NAMALWA (cell line): ENCODE measurements at regions not wholly inside any gene's neighbourhood (a gene's known extent, or its start where the extent isn't known, plus 50 kb on each side); places are given as distances from the start of the nearest gene placed in this dataset.
"Not testable (repeated sequence)": the region's sequence is repeated elsewhere in the genome, so short reads cannot be mapped to it uniquely, and the experiment has no call there.

Experiments
- DNase-seq: peaks from one replicate; pipeline ENCODE4 v3.0.0-alpha.2; 2015; ENCODE audit warnings: low spot score

DNA sequence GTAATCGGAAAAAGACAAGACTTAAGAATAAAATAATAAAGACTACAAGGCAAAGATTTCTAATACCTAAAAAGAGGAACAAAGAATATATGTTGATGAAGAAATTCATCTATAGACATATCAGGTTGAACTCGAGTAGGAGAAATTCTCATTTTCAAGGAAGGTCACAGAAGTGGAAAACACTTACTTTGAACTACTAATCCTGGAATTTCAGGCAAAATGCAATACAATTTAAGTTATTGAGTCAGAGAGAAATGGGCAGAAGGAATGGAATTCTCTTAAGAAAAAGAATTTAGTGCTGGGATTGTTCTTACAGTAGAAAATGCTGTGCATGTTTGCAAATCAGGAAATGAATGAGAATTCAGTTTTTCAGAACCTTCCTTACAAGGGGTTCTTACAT lies 135.9 kb upstream of the TGFBR2 start:
- DNase-seq, result no peak

DNA sequence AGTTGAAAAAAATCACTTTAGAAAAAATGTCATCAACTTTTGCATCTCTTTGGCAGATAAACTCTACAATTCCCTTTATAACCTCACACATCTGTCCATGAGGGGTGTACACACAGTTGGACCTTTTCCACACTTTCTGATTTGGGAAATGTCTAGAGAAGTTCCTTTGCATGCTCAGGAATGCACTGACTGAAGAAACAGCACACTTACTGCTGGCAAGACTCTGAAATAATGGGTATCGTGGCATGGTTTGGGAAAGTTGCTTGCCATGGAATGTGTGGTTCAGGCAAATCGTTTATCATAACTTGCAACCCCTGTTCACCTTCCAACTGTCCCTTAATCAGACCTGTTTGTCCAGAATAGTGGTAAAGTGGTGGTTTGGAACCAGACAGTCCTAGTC lies 135.3 kb upstream of the TGFBR2 start:
- no peak for DNase-seq

DNA sequence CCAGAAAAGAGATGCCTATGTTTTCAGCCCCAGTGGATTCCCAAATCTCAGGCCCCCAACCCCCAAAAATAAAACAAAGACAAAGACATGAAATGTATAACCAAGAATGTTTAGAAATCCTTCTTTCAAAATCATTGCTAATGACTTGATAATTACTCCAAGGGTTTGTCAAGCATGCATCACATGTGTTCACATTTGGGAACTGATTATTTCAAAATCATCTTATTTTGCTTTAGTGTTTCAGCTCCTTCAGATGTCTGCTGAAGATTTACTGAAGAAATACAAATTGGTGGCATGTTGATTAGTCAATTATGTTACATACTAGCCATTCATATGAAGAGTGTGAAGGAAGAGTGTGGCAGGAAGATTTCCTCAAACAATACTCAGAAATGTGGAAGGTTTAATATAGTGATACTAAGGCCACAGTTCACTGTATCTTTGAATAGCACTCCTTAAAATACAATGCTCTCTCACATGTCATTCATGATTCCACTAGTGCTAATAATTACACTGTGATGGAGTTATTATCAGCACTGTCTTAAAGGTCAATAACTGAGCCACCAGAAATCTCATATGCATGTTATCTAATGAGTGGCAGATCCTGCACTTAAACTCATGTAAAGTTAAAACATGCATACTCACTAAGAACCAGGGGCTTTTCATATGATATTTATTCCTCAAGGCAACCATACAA lies 134.5 kb upstream of the TGFBR2 start:
- no peak for DNase-seq

DNA sequence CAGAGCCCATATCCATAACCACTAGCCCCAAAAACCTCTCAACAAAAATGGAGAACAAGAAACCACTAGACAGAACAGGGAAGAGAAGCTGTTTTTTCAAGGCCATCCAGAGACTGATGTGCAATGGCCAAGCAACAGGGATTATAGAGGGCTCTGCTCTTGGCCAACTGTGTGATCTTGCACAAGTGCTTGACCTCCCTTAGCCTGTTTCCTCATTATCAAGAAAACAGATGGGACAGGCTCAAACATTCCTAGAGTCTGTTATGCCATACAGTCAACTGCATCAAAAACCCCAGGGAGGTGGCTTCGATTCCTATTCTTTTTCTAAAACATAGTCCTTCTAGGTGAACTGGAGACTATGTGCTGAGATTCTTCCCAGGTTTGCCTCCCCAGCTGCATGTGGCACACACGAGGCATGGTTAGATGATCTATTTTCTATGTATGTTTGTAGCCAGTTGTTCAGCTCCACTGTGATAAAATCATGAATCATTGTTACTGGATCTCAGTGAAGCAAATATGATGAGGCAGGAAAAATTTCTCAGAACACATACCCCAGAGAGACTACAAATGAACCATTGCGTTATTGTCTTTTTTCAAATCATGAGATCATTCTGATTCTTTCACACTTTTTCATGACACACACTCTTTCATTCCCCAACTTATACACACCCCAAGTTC lies 132.9 kb upstream of the TGFBR2 start:
- DNase-seq, result no peak

GRCh38 chr3:30474371-30474770 lies 132.0 kb upstream of the TGFBR2 start:
- DNase-seq, result no peak

GRCh38 chr3:30475038-30475808 lies 131.2 kb upstream of the TGFBR2 start:
- DNase-seq, result no peak

DNA sequence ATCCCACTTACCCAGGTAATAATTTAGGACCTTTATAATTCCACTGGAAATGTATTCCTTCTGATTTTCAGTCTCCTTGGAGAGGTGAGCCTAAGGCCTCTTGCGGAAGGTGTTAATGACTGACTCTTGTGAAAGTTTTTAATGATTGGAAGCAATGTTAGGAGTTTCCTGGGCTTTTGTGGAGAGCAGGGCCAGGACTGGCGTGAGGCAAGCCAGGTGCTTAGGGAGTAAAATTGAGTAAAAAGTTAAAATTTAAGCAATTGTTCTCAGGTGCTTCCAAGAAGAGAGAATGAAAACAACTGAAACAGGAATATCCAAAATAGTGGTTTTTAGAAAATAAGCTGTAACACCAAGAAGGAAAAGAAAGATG lies 130.6 kb upstream of the TGFBR2 start:
- no peak for DNase-seq

DNA sequence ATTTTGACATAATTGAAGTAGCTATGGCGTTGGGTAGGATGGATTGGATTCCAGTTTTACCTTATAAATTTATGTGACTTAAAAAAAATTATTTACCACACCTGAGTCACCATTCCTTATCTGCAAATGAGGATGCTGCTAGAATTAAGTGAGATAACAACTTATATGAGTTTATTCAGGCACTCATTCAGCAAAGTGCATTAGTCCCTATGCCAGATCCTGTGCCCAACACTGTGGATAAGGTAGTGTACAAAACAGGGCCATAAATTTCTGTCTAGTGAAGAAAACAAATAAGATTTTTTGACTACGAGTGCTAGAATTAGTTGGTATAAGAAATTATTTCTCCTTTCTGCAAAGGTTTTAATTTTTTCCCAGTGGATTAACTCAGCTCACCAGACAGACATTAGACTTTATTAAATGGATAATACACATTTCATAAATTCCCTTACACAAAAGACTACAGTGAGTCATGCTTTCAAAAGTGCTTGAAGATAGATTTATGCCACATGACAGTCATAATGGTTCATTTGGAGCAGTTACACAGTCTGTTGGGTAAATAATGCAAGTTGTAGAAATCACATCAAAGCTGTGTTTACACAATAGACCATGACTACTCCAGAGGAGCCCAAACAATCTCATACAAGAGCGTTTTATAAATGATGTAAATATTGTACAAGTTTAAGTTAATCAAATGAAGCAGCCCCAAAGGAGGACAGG lies 129.9 kb upstream of the TGFBR2 start:
- no peak for DNase-seq

DNA sequence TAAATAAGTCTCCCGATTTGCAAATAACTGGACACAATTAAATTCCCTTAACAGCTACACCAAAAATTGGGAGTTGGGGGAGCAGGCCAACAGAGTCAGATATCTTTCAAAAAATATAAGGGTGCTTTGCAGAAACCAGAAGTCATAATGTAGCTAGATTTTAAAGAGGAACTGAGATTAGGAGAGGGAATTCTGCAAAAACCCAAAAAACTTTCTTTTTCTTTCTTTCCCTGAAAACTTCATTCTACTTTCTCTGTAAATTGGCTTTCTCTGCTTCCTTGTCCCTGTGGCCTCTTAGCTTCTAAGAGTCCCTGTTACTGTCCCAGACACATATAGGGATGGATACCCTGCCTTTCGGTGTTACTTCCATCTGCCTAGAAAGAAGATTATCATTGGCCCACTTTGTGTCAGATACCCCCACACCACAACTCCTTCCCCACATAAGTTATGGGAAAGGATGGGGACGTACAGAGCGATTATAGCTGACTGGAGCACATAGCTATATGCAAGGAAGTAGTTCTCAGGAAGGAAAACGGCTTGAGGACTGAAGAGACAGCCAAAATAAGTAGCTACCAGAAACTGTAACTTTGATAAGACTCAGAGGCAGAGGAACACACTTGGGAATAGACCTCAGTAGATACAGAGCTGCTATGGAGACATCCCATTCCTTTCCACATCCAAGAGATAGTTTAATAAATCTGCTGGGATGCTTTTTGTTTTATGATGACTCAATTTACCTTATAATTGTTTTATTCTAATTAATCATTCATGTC lies 129.1 kb upstream of the TGFBR2 start:
- DNase-seq, result no peak

DNA sequence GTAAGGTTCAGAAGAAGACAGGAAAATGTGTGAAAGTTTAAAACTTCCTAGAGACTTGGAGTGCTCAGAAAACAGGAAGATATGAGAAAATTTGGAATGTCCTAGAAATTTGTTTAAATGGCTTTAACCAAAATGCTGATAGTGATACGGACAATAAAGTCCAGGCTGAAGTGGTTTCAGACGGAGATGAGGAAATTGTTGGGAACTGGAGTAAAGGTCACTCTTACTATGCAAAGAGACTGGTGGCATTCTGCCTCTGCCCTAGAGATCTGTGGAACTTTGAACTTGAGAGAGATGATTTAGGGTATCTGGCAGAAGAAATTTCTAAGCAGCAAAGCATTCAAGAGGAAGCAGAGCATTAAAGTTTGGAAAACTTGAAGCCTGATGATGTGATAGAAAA lies 126.7 kb upstream of the TGFBR2 start:
- DNase-seq, result not testable (repeated sequence)

DNA sequence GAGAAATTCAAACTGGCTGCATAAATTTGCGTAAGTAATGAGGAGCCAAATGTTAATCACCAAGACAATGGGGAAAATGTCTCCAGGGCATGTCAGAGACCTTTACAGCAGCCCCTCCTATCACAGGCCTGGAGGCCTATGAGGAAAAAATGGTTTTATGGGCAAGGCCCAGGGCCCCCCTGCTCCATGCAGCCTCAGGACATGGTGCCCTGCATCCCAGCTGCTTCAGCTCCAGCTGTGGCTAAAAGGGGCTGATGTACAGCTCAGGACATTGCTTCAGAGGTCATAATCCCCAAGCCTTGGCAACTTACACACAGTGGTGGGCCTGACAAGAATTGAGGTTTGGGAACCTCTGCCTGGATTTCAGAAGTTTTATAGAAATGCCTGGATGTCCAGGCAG lies 126.2 kb upstream of the TGFBR2 start:
- not testable (repeated sequence) for DNase-seq

DNA sequence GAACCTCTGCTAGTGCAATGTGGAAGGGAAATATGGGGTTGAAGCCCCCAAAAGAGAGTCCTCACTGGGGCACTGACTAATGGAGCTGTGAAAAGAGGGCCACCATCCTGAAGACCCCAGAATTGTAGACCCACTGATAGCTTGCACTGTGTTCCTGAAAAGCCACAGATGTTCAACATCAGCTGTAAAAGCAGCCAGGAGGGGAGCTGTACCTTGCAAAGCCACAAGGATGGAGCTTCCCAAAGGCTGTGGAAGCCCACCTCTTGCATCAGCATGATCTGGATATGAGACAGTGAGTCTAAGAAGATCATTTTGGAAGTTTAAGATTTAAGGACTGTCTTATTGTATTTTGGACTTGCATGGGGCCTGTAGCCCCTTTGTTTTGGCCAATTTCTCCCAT lies 125.8 kb upstream of the TGFBR2 start:
- no peak for DNase-seq

GRCh38 chr3:30481241-30481640 lies 125.2 kb upstream of the TGFBR2 start:
- DNase-seq, result no peak

DNA sequence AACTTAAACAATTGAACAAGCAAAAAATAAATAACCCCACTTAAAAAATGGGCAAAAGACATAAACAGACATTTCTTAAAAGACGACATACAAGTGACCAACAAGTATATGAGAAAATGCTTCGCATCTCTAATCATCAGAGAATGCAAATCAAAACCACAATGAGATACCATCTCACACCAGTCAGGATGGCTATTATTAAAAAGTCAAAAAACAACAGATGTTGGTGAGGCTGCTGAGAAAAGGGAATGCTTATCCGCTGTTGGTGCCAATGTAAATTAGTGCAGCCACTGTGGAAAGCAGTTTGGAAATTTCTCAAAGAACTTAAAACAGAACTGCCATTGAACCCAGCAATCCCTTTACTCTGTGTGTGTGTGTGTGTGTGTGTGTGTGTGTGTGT lies 122.2 kb upstream of the TGFBR2 start:
- not testable (repeated sequence) for DNase-seq

DNA sequence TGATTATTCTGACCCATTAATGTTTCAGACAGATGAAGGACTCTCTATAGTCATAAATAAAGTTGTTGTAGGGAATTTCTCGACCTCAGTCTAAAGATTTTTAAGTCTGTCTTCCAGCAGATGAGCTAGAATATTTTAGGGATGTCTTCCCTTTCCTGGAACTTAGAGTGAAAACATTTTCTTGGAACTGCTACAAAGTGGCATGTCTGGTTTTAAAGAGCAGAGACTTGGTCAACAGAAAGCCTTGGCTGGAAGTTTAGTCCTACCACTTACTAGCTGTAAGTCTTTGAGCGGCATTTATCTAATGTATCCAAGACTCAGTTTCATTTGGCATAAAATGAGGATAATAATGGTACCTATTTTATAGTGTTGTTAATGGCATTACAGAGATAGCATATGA lies 120.0 kb upstream of the TGFBR2 start:
- DNase-seq, result no peak

DNA sequence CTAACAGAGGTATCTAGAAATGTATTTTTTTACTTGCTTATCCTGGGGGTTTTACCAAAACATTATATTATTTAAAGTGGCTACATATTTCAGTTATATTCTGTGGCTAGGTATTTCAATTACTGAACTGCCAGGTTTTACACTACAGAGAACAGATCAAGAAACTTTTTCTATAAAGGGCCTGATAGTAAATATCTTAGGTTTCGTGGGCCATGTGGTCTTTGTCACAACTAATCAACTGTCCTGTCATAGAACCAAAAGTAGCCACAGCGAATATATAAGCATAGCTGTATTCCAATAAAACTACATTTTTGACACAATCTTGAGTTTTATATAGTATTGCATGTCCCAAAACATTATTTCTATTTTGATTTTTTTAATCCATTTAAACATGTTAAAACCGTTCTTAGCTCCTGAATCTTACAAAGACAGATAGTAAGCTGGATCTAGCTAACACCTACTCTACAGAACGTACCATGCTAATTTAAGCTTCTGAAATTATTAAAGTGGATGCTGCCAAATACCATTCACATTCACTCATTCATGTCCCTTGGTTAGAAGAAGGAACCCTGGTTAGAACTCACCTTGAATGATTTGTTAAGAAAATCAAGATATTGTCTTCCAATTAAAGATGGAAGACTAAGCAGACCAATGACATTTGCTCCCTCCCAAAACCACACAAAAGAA lies 118.2 kb upstream of the TGFBR2 start:
- no peak for DNase-seq

- no peak for DNase-seq
These were observed 113.8 kb upstream of the TGFBR2 start for GRCh38 chr3:30492322-30493192.

GRCh38 chr3:30493911-30494311 lies 112.5 kb upstream of the TGFBR2 start:
- no peak for DNase-seq

GRCh38 chr3:30495172-30496065 lies 111.0 kb upstream of the TGFBR2 start:
- no peak for DNase-seq
